ENCODE measurements at regions not wholly inside any gene's neighbourhood (a gene's known extent, or its start where the extent isn't known, plus 50 kb on each side); places are given as distances from the start of the nearest gene placed in this dataset.

- Histone ChIP-seq H4K12ac (ENCODE audit: low read depth, low read length) (no peak overlapping the region), H2AK5ac (ENCODE audit: low read length) (no peak overlapping the region), H3K79me2 (ENCODE audit: control insufficient read depth, insufficient read depth, low read length, poor library complexity) (peaks cover 2% of the 10 kb centered on the region), H4K91ac (ENCODE audit: low read depth, low read length) (no peak overlapping the region), H3K27me3 (ENCODE audit: insufficient read depth, low read length) (no peaks in the 10 kb centered on the region), H3K9me3 (ENCODE audit: insufficient read depth, low read depth, low read length) (no peaks in the 10 kb centered on the region), H3K36me3 (ENCODE audit: control insufficient read depth in 1 of 2, insufficient read depth in 2 of 2, low read length in 2 of 2) (peaks cover 0 to 1% of the 10 kb centered on the region in 2 experiments), H3K27ac (ENCODE audit: low read depth, low read length) (no peak overlapping the region), H3K9ac (ENCODE audit: low read length) (no peak overlapping the region), H2BK120ac (ENCODE audit: insufficient read depth, low read length, poor library complexity) (no peak overlapping the region), H2BK5ac (ENCODE audit: low read depth, low read length, poor library complexity) (peak overlapping the region; percentile 40), H3K4me3 (ENCODE audit: low read depth, low read length) (no peak overlapping the region), H3K23ac (ENCODE audit: low read length) (no peak overlapping the region), H3K4me2 (ENCODE audit: low read length) (no peak overlapping the region), H3K79me1 (ENCODE audit: low read length) (no peaks in the 10 kb centered on the region), H3K18ac (ENCODE audit: low read length) (no peak overlapping the region), H2BK12ac (ENCODE audit: low read length) (peak overlapping the region; percentile 80), H4K8ac (ENCODE audit: low read depth, low read length) (no peak overlapping the region), H3K14ac (ENCODE audit: low read length) (no peak overlapping the region), H3K4me1 (ENCODE audit: control insufficient read depth in 1 of 2, insufficient read depth in 2 of 2, low read length in 2 of 2) (no peaks in the 10 kb centered on the region), H2AFZ (ENCODE audit: insufficient read depth, low read length, poor library complexity) (no peak overlapping the region), H3K4ac (ENCODE audit: low read depth, low read length) (no peak overlapping the region)
- WGBS (ENCODE audit: extremely low coverage, insufficient coverage, insufficient read length): no CpG with 5 or more reads among the region's 9 CpGs
- DNase-seq: no peak
These were observed 50.3 kb upstream of the KYNU start for GRCh38 chr2:142827170-142827569.

- H3K9ac ChIP-seq (ENCODE audit: low read length): no peak overlapping the region
- no peak overlapping the region for H2AK5ac ChIP-seq (ENCODE audit: low read length)
- H4K8ac ChIP-seq (ENCODE audit: low read depth, low read length): no peak overlapping the region
- no peaks in the 10 kb centered on the region for H3K4me1 ChIP-seq (ENCODE audit: control insufficient read depth in 1 of 2, insufficient read depth in 2 of 2, low read length in 2 of 2)
- H3K14ac ChIP-seq (ENCODE audit: low read length): no peak overlapping the region
- no peak overlapping the region for H3K23ac ChIP-seq (ENCODE audit: low read length)
- no peak overlapping the region for H2BK5ac ChIP-seq (ENCODE audit: low read depth, low read length, poor library complexity)
- peaks cover 0 to 1% of the 10 kb centered on the region in 2 experiments for H3K36me3 ChIP-seq (ENCODE audit: control insufficient read depth in 1 of 2, insufficient read depth in 2 of 2, low read length in 2 of 2)
- no peak overlapping the region for H2BK12ac ChIP-seq (ENCODE audit: low read length)
- DNase-seq: no peak
- H3K4me3 ChIP-seq (ENCODE audit: low read depth, low read length): no peak overlapping the region
- H3K79me2 ChIP-seq (ENCODE audit: control insufficient read depth, insufficient read depth, low read length, poor library complexity): peaks cover 2% of the 10 kb centered on the region
- WGBS (ENCODE audit: extremely low coverage, insufficient coverage, insufficient read length): no CpG with 5 or more reads among the region's 2 CpGs
- no peaks in the 10 kb centered on the region for H3K79me1 ChIP-seq (ENCODE audit: low read length)
- no peak overlapping the region for H2AFZ ChIP-seq (ENCODE audit: insufficient read depth, low read length, poor library complexity)
- H3K18ac ChIP-seq (ENCODE audit: low read length): no peak overlapping the region
- H4K91ac ChIP-seq (ENCODE audit: low read depth, low read length): no peak overlapping the region
- H2BK120ac ChIP-seq (ENCODE audit: insufficient read depth, low read length, poor library complexity): no peak overlapping the region
- no peak overlapping the region for H4K12ac ChIP-seq (ENCODE audit: low read depth, low read length)
- peak overlapping the region; percentile 33 for H3K27ac ChIP-seq (ENCODE audit: low read depth, low read length)
- no peaks in the 10 kb centered on the region for H3K9me3 ChIP-seq (ENCODE audit: insufficient read depth, low read depth, low read length)
- no peaks in the 10 kb centered on the region for H3K27me3 ChIP-seq (ENCODE audit: insufficient read depth, low read length)
- H3K4me2 ChIP-seq (ENCODE audit: low read length): no peak overlapping the region
- no peak overlapping the region for H3K4ac ChIP-seq (ENCODE audit: low read depth, low read length)
These were observed 51.6 kb upstream of the KYNU start for GRCh38 chr2:142825861-142826260.

DNA sequence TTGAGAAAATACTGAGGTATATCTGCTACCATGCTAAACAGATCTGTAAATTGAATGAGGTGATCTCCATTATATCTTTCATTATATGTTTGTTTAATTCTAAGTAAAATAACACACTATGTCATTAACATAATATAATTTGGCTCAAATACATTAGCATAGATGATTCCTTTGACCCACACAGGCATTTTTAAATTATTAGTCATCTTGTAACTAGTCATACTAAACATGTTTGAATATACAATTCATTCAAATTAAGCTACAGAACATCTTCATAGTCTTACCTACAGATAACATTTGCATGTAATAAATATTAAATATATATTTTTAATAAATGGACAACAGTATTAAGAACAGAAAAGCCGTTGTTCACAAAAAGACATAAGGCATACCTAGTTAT is 52.7 kb upstream of the KYNU start:
- no peak overlapping the region for H3K9ac ChIP-seq (ENCODE audit: low read length)
- H2BK12ac ChIP-seq (ENCODE audit: low read length): no peak overlapping the region
- H4K8ac ChIP-seq (ENCODE audit: low read depth, low read length): no peak overlapping the region
- no peaks in the 10 kb centered on the region for H3K9me3 ChIP-seq (ENCODE audit: insufficient read depth, low read depth, low read length)
- no peak overlapping the region for H4K12ac ChIP-seq (ENCODE audit: low read depth, low read length)
- H3K4me2 ChIP-seq (ENCODE audit: low read length): no peak overlapping the region
- H3K4me3 ChIP-seq (ENCODE audit: low read depth, low read length): no peak overlapping the region
- H3K27ac ChIP-seq (ENCODE audit: low read depth, low read length): no peak overlapping the region
- no peaks in the 10 kb centered on the region for H3K79me1 ChIP-seq (ENCODE audit: low read length)
- H2AFZ ChIP-seq (ENCODE audit: insufficient read depth, low read length, poor library complexity): no peak overlapping the region
- H3K27me3 ChIP-seq (ENCODE audit: insufficient read depth, low read length): no peaks in the 10 kb centered on the region
- no peak overlapping the region for H2AK5ac ChIP-seq (ENCODE audit: low read length)
- WGBS (ENCODE audit: extremely low coverage, insufficient coverage, insufficient read length): no CpG with 5 or more reads among the region's 1 CpG
- H3K18ac ChIP-seq (ENCODE audit: low read length): no peak overlapping the region
- no peak for DNase-seq
- H4K91ac ChIP-seq (ENCODE audit: low read depth, low read length): no peak overlapping the region
- H3K36me3 ChIP-seq (ENCODE audit: control insufficient read depth in 1 of 2, insufficient read depth in 2 of 2, low read length in 2 of 2): peaks cover 0 to 1% of the 10 kb centered on the region in 2 experiments
- H3K4ac ChIP-seq (ENCODE audit: low read depth, low read length): no peak overlapping the region
- H3K23ac ChIP-seq (ENCODE audit: low read length): no peak overlapping the region
- peaks cover 2% of the 10 kb centered on the region for H3K79me2 ChIP-seq (ENCODE audit: control insufficient read depth, insufficient read depth, low read length, poor library complexity)
- H2BK5ac ChIP-seq (ENCODE audit: low read depth, low read length, poor library complexity): no peak overlapping the region
- no peak overlapping the region for H2BK120ac ChIP-seq (ENCODE audit: insufficient read depth, low read length, poor library complexity)
- no peak overlapping the region for H3K14ac ChIP-seq (ENCODE audit: low read length)
- no peaks in the 10 kb centered on the region for H3K4me1 ChIP-seq (ENCODE audit: control insufficient read depth in 1 of 2, insufficient read depth in 2 of 2, low read length in 2 of 2)

- no peak overlapping the region for H4K91ac ChIP-seq (ENCODE audit: low read depth, low read length)
- H2AK5ac ChIP-seq (ENCODE audit: low read length): no peak overlapping the region
- peaks cover 0 to 1% of the 10 kb centered on the region in 2 experiments for H3K36me3 ChIP-seq (ENCODE audit: control insufficient read depth in 1 of 2, insufficient read depth in 2 of 2, low read length in 2 of 2)
- no peaks in the 10 kb centered on the region for H3K4me1 ChIP-seq (ENCODE audit: control insufficient read depth in 1 of 2, insufficient read depth in 2 of 2, low read length in 2 of 2)
- H3K27me3 ChIP-seq (ENCODE audit: insufficient read depth, low read length): no peaks in the 10 kb centered on the region
- no peak overlapping the region for H3K4me3 ChIP-seq (ENCODE audit: low read depth, low read length)
- H2BK12ac ChIP-seq (ENCODE audit: low read length): no peak overlapping the region
- peaks cover 2% of the 10 kb centered on the region for H3K79me2 ChIP-seq (ENCODE audit: control insufficient read depth, insufficient read depth, low read length, poor library complexity)
- H4K12ac ChIP-seq (ENCODE audit: low read depth, low read length): no peak overlapping the region
- H3K4ac ChIP-seq (ENCODE audit: low read depth, low read length): no peak overlapping the region
- H3K27ac ChIP-seq (ENCODE audit: low read depth, low read length): no peak overlapping the region
- WGBS (ENCODE audit: extremely low coverage, insufficient coverage, insufficient read length): no CpG with 5 or more reads among the region's 3 CpGs
- H3K4me2 ChIP-seq (ENCODE audit: low read length): no peak overlapping the region
- no peak for DNase-seq
- H3K18ac ChIP-seq (ENCODE audit: low read length): no peak overlapping the region
- no peak overlapping the region for H2BK5ac ChIP-seq (ENCODE audit: low read depth, low read length, poor library complexity)
- no peak overlapping the region for H2BK120ac ChIP-seq (ENCODE audit: insufficient read depth, low read length, poor library complexity)
- H2AFZ ChIP-seq (ENCODE audit: insufficient read depth, low read length, poor library complexity): no peak overlapping the region
- no peak overlapping the region for H4K8ac ChIP-seq (ENCODE audit: low read depth, low read length)
- no peaks in the 10 kb centered on the region for H3K9me3 ChIP-seq (ENCODE audit: insufficient read depth, low read depth, low read length)
- no peak overlapping the region for H3K23ac ChIP-seq (ENCODE audit: low read length)
- no peak overlapping the region for H3K9ac ChIP-seq (ENCODE audit: low read length)
- H3K14ac ChIP-seq (ENCODE audit: low read length): no peak overlapping the region
- H3K79me1 ChIP-seq (ENCODE audit: low read length): no peaks in the 10 kb centered on the region
These were observed 55.3 kb upstream of the KYNU start for GRCh38 chr2:142822190-142822589.

Measured in trophoblast cell (in vitro differentiated cells and primary cell).